Activated CD8-positive, alpha-beta memory T cell treated with anti-CD3 and anti-CD28 coated beads for 36 hours (primary cell): ENCODE measurements at regions not wholly inside any gene's neighbourhood (a gene's known extent, or its start where the extent isn't known, plus 50 kb on each side); places are given as distances from the start of the nearest gene placed in this dataset.
"Not testable (repeated sequence)": the region's sequence is repeated elsewhere in the genome, so short reads cannot be mapped to it uniquely, and the experiment has no call there.

Source experiments
- CTCF ChIA-PET: fragments of 350-600 bp; sonication (Branson Sonifier 250); formaldehyde crosslinking; loops from one replicate; lab custom pipeline; 2021; ENCODE audit warnings: antibody characterized with exemption; lab: Charles Lee
- POLR2A ChIA-PET: fragments of 350-600 bp; sonication (Branson Sonifier 250); formaldehyde crosslinking; loops from one replicate; lab custom pipeline; 2021; ENCODE audit warnings: antibody characterized with exemption; lab: Charles Lee

DNA sequence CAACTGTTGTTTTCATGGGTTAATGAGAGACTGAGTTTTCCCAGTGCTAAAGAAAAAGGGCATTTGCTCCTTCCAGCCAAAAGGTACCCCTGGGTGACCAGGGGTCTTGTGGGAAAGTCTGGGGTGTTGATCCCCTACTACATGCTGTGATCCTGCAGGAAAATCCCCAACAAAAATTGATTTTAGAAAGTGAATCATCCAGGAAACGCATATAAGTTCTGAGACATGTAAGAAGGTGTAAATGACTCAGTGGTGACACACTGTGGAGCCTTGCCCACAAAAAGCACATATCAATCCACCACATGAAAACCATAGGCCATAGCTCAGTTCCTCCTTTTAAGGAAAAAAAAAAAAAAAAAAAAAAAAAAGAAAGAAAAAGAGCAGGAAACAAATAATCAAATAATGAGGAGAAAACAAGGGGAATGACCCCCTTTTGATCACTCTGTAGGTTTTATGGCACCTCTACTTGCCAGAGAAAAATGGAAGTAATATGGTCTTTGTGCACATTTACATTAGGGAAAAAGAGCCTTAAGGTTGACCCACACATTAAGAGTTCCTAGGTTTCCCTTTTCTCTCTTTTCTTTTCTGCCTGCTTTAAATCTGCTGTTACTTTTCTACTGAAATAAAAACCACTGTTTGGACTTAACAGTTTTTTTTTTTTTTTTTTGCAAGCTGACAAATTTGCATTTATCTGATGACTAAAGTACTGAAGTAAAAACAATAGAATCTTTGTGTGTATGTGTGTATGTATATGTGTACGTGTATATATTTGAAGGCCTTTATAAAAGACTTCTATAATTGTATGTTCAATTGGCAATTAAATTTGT, 386.0 kb downstream of the KIF20B start:
- ChIA-PET POLR2A (no interaction called here), CTCF (no interaction called here)

DNA sequence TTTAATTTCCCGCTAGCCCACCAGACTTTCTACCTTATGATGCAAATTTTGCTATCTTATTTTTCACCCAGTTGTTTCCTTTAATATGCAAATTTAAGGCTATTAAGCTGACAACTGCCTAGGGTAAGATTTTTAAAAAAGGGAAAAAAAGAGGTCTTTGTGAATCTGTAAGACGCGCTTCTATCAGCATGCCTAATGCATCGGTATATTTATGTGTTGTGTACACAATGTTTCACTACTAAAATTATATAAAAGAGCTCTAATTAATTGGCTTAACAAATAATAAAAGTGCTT, 386.6 kb downstream of the KIF20B start:
- POLR2A ChIA-PET: no interaction called here
- CTCF ChIA-PET: no interaction called here

DNA sequence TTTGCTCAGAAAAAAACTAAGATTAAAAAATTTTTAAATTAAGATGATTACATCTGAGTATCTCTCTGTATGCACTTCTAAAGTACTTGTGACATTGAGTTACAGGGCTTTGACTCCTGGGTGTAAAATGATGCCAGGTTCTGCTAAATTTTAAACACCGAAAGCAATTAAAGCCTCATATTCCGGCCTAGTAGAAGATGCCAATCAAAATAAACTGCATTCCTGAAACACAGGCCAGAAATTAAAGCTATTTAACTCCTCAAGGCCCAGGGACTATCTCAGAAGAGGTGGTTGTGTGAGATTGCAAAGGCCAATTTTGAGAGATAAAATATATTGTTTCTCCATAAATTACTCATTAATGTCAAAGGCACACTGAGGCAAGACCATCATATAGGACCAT, 388.3 kb downstream of the KIF20B start:
- POLR2A ChIA-PET: no interaction called here
- CTCF ChIA-PET: no interaction called here

DNA sequence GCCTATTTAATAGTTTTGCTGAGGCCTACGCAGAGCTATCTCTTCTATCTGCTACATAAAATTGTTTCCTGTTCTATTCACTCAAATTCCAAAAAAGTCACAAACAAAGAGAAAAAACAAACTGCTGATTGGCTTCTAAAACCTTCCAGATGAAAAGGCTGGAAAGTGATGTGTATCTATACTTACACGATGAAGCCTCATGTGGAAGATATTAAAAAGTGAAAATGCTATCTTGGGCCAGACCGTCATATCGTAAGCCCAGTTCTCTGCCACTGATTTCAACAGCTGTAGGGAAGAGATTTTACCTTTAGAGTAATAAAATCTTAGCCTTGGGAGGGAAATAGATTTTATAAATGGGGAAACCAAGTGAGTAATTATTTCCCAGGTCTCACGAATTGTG, 394.8 kb downstream of the KIF20B start:
- CTCF ChIA-PET: no interaction called here
- POLR2A ChIA-PET: no interaction called here

DNA sequence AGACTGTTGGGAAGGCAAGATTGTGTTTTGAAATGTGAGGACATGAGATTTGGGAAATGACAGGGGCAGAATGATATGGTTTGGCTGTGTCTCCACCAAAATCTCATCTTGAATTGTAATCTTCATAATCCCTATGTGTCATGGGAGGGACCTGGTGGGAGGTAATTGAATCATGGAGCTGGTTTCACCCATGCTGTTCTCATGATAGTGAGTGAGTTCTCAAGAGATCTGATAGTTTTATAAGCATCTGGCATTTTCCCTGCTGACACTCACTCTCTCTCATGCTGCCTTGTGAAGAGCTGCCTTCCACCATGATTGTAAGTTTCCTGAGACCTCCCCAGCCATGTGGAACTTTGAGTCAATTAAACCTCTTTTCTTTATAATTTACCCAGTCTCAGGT, 406.2 kb downstream of the KIF20B start:
- CTCF ChIA-PET, POLR2A ChIA-PET: not testable (repeated sequence)

DNA sequence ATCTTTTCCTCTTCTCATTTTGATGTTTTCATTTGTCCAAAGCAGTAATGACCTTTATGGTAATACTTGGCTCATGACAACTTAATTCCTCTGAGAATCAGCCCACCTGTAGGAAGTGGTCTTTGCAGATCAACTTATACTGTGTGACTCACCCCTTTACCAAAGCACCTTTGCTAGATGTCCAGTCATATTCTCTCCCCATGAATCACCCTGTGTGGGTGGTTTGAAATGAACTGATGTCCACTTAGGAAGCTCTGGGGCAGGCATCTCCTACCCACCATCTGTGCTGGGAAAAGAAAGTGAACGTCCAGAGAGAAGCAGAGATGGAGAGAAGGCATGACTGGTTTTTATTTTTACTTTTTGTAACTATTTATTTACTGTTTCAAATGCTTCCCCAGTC, 410.3 kb downstream of the KIF20B start:
- POLR2A ChIA-PET: no interaction called here

DNA sequence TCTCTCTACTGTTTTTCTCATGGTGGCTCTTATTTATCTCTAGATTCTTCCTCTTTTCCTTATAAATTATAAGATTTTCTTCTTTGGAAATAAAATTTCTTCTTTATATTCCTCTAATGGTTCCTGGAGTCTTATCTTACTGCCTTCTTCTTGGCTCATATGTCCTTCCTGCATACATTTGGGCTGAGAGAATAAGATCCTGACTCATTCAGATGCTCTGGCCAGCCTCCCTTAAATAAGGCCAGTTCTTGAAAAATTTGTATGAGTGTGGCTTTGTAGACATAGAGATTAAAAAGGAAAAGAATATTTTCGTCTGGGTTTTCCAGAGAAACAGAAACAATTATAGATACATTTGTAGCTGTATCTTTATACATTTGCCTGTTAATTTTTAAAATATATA, 411.3 kb downstream of the KIF20B start:
- POLR2A ChIA-PET: no interaction called here
- CTCF ChIA-PET: no interaction called here

More for the DNA sequence above, 410.3 kb downstream of the KIF20B start:
- CTCF ChIA-PET: no interaction called here

GRCh38 chr10:90118567-90118966, 417.2 kb downstream of the KIF20B start:
- POLR2A ChIA-PET: not testable (repeated sequence)

DNA sequence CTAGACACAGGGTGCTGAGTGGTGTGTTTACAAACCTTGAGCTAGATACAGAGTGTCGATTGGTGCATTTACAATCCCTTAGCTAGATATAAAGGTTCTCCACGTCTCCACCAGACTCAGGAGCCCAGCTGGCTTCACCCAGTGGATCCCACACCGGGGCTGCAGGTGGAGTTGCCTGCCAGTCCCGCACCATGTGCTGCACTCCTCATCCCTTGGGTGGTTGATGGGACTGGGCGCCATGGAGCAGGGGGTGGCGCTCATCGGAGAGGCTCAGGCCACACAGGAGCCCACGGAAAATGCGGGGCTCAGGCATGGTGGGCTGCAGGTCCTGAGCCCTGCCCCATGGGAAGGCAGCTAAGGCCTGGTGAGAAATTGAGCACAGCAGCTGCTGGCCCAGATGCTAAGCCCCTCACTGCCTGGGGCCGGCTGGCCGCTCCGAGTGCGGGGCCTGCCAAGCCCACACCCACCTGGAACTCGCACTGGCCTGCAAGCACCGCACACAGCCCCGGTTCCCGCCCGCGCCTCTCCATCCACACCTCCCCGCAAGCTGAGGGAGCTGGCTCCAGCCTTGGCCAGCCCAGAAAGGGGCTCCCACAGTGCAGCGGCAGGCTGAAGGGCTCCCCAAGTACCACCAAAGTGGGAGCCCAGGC, 418.4 kb downstream of the KIF20B start:
- POLR2A ChIA-PET, CTCF ChIA-PET: not testable (repeated sequence)

More at GRCh38 chr10:90118567-90118966, 417.2 kb downstream of the KIF20B start:
- CTCF ChIA-PET: not testable (repeated sequence)

DNA sequence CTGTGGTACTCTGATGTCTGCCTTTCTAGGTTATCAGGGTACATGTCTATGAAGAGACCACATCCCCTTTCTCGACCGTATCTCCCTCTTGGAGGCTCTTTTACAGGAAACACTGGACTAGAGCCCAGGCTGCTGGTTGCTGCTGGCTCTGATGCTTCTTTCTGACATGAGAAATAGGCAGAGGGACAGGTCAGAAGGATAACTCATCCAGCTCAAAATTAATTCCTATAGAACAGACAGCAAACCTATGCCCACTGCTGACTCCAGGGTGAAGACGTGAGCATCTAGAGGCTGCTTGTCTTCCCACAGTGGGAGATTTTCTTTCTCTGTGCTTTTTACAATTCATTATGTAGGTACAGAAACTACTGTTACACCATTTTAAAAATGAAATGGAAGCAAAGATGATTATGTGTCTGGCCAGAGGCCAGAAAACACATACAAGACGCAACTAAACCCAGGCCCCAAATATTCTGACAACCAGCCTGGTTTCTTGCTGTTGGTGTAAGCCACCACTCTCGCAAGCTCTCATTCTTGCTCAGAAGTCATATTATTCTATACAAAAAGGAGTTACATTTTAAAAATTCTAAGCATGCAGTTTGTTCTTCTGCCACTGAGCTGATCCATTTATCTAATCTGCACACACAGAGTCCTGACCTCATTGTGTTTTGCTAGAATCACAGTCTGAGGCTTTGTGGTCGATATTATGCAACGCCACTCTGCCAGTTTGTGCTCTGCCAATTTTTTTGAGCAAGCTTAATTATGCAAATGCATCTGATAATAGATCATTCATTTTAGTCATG, 424.3 kb downstream of the KIF20B start:
- CTCF ChIA-PET: no interaction called here
- POLR2A ChIA-PET: no interaction called here

GRCh38 chr10:90126256-90126595, 424.8 kb downstream of the KIF20B start:
- ChIA-PET POLR2A (no interaction called here), CTCF (no interaction called here)

- ChIA-PET POLR2A (no interaction called here), CTCF (no interaction called here)
These were observed 429.1 kb downstream of the KIF20B start for GRCh38 chr10:90130321-90131086.

GRCh38 chr10:90133606-90134005, 432.2 kb downstream of the KIF20B start:
- POLR2A ChIA-PET: no interaction called here

DNA sequence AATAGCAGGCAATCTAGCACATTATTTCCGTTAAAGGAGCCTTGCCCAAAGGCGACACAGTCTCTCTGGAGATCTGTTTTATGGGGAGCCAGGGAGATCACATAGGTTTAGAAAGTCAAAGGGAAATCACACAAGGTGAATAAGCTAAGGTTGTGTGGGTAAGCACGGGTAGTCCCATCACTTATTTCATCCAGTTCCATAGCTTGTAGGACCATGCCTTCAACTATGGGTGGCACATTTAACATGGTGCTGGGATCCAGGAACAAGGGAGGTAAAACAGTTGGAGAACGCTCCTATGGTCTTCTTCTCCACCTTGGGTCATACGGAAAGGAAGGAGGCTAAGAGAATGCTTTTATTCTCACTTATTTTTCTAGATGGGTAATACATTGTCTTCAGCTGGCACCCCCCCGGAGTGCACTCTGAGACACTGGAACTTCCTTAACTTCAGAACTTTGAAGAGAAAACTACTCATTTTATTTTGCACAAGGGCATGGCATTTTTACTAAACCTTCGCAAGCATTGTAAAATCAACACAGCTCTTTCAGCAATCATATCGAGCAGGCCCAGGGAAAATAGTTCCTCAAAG, 435.4 kb downstream of the KIF20B start:
- CTCF ChIA-PET: no interaction called here
- POLR2A ChIA-PET: no interaction called here

More at GRCh38 chr10:90133606-90134005, 432.2 kb downstream of the KIF20B start:
- CTCF ChIA-PET: no interaction called here

DNA sequence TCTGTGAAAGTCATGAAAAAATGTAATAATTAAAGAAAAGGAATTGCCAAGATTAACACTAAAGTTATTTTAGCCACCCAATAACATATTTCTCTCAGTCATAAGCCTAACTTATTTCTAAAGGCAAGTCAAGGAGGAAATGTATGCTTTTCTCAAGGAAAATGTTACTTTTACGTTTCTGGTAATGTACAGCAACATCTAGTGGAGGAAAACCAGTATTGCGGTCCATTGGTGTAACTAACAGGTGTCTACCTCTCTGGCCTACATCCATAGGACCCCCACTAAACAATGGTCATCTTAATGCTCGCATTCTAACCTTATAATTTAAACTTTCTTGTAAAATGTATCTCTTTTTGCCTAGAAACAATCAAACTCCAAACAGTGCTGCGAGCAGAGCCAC, 437.5 kb downstream of the KIF20B start:
- CTCF ChIA-PET: no interaction called here
- POLR2A ChIA-PET: no interaction called here

GRCh38 chr10:90141791-90142190, 440.4 kb downstream of the KIF20B start:
- CTCF ChIA-PET: no interaction called here
- POLR2A ChIA-PET: no interaction called here

DNA sequence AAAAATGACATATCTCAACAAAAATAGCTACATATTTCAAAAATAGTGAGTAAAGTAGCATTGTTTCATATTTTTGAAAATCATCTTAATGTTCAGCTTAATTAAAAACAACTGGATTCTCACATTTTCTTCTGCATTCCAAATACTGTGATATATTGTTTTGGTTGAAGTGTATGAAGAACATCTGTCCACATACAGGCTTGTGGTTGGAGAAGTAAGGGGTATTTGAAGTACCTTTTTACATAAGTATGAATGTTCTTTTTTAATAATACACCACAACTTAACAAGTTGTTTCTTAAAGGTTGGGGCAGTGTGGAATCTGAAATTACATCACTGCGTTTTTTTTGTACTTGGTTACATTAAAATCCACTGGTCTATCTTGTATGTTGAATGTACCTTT, 442.5 kb downstream of the KIF20B start:
- CTCF ChIA-PET: no interaction called here
- POLR2A ChIA-PET: no interaction called here

DNA sequence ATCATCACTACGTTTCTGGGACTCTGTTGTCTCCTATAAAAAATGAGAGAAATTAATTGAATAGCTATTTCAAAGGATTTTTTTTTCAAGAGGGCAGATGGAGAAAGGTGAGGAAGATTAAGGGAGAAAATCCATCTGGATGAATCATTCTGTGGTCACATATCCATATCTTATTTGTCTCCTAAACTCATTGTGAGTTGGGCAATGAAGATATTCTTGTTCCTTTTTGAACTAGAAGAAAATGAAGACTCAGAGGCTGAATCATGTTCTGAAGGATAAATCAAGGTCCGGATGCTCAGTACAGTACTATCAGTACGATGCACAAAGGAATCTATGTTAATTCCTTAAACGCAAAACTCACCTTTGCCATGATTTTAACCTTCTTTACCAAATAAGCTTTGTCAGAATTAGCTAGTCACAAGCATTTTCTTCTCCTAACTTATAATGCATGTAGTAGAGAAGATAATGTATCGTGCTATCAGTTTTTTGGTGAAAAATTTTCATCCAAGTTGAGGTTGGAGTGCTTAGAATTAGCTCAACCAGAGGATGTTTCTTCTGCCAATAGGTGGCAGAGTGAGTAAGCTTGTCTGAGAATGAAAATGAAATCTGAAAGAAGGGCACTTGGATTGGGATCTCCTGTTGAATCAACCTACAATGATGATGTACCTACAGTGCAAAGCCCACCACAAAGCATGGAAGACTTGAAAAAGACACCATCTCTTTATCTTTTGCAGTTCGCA, 446.9 kb downstream of the KIF20B start:
- CTCF ChIA-PET: no interaction called here

GRCh38 chr10:90149563-90149962, 448.2 kb downstream of the KIF20B start:
- POLR2A ChIA-PET: no interaction called here
- CTCF ChIA-PET: no interaction called here

More for the DNA sequence above, 446.9 kb downstream of the KIF20B start:
- POLR2A ChIA-PET: no interaction called here
